A549 (cell line): ENCODE measurements at regions not wholly inside any gene's neighbourhood (a gene's known extent, or its start where the extent isn't known, plus 50 kb on each side); places are given as distances from the start of the nearest gene placed in this dataset.

Experiments used
- ATAC-seq, 2 experiments: fragments of 200-7000 bp in 1 of 2; fragments of >200 bp in 1 of 2; cut with Nextera tagmentation in 1 of 2; cut with Tn5 transposase in 1 of 2; 3 replicates each; pipeline versions ENCODE4 v1.8.0 to v1.9.1; 2018 to 2020; ENCODE audit warnings: mild to moderate bottlenecking in 1 of 2, moderate library complexity in 1 of 2
- CTCF ChIA-PET: fragments of 300-600 bp; sonication (Branson Sonifier 250); formaldehyde crosslinking; extraction: SDS; loops from one replicate; lab custom pipeline; 2021; ENCODE audit warnings: antibody characterized with exemption, inconsistent platforms; lab: Yijun Ruan, JAX
- POLR2A ChIA-PET: fragments of 350-600 bp; formaldehyde crosslinking; extraction: SDS; loops from one replicate; lab custom pipeline; 2021; ENCODE audit warnings: antibody characterized with exemption, inconsistent platforms; lab: Yijun Ruan, JAX
- DNase-seq, 2 experiments: peaks; one replicate each; pipeline versions ENCODE4 v3.0.0 to v3.0.0-alpha.2; 2011 to 2016; ENCODE audit warnings: low read depth in 1 of 2, low spot score in 1 of 2
- FAIRE-seq: peaks from 2 replicates; lab custom pipeline; 2011; peaks lifted over from hg19 to GRCh38; lab: Jason Lieb, UNC
- H3K27ac ChIP-seq, 2 experiments: fragments of >200 bp; sonication (Bioruptor Twin); formaldehyde crosslinking; 3 replicates each; pipeline ENCODE4 v1.5.1; 2016 to 2017
- H3K4me1 ChIP-seq: fragments of >200 bp; sonication (Bioruptor Twin); formaldehyde crosslinking; 3 replicates; pipeline ENCODE4 v1.6.1; 2016
- H3K4me2 ChIP-seq: fragments of >200 bp; sonication (Bioruptor Twin); formaldehyde crosslinking; 3 replicates; pipeline ENCODE4 v1.6.1; 2016
- H3K4me3 ChIP-seq: fragments of >200 bp; sonication (Bioruptor Twin); formaldehyde crosslinking; 3 replicates; pipeline ENCODE4 v1.5.1; 2016
- H3K9me3 ChIP-seq: fragments of >200 bp; sonication (Bioruptor Twin); formaldehyde crosslinking; 3 replicates; pipeline ENCODE4 v1.6.1; 2016
- BCL3 ChIP-seq: fragments of >200 bp; sonication (Bioruptor Twin); formaldehyde crosslinking; IDR thresholded peaks from 3 replicates; pipeline ENCODE4 v1.6.1; 2016
- CBX2 ChIP-seq: fragments of 200-600 bp; sonication (generic); IDR thresholded peaks from 2 replicates; pipeline ENCODE4 v1.6.1; 2016; ENCODE audit warnings: low read depth, mild to moderate bottlenecking, borderline replicate concordance
- CEBPB ChIP-seq, 2 experiments: fragments of >200 bp in 1 of 2; sonication (Bioruptor Twin) in 1 of 2; formaldehyde crosslinking in 1 of 2; IDR thresholded peaks; 2 replicates each; pipeline ENCODE4 v1.6.1; 2012 to 2016
- EHMT2 ChIP-seq: fragments of 200-600 bp; sonication (generic); IDR thresholded peaks from 2 replicates; pipeline ENCODE4 v1.6.1; 2016; ENCODE audit warnings: antibody characterized with exemption, low read depth, mild to moderate bottlenecking, moderate library complexity
- ESRRA ChIP-seq: fragments of 150-350 bp; IDR thresholded peaks from 2 replicates; pipeline ENCODE4 v1.6.1; 2014; ENCODE audit warnings: mild to moderate bottlenecking, low read length, borderline replicate concordance
- FOSL2 ChIP-seq, 2 experiments: fragments of 450-650 bp in 1 of 2; fragments of >200 bp in 1 of 2; sonication (Bioruptor Twin) in 1 of 2; formaldehyde crosslinking; IDR thresholded peaks; 2 replicates each; pipeline versions ENCODE4 v1.5.0 to v1.6.1; 2016 to 2020; ENCODE audit warnings: mild to moderate bottlenecking in 1 of 2, moderate library complexity in 1 of 2
- GATA3 ChIP-seq: IDR thresholded peaks from 2 replicates; pipeline ENCODE4 v1.6.1; 2012; ENCODE audit warnings: borderline replicate concordance
- HDAC2 ChIP-seq: fragments of 200-600 bp; sonication (generic); IDR thresholded peaks from 2 replicates; pipeline ENCODE4 v1.6.1; 2016
- HMGXB4 ChIP-seq: fragments of 250-450 bp; sonication (Bioruptor Pico); IDR thresholded peaks from 2 replicates; pipeline ENCODE4 v1.5.0; 2021; ENCODE audit warnings: mild to moderate bottlenecking, moderate library complexity, borderline replicate concordance
- HOXA7 ChIP-seq: fragments of 250-450 bp; sonication (Bioruptor Pico); IDR thresholded peaks from 2 replicates; pipeline ENCODE4 v1.5.0; 2020; ENCODE audit warnings: mild to moderate bottlenecking, moderate library complexity
- HOXB13 ChIP-seq: fragments of 250-450 bp; sonication (Bioruptor Pico); IDR thresholded peaks from 2 replicates; pipeline ENCODE4 v1.5.0; 2020; ENCODE audit warnings: low read depth, mild to moderate bottlenecking, moderate library complexity
- JUN ChIP-seq, 2 experiments: fragments of >200 bp; sonication (Bioruptor Twin); formaldehyde crosslinking; IDR thresholded peaks; 2 replicates in 1 of 2; 3 replicates in 1 of 2; pipeline ENCODE4 v1.6.1; 2016 to 2017
- JUNB ChIP-seq: fragments of >200 bp; sonication (Bioruptor Twin); formaldehyde crosslinking; IDR thresholded peaks from 2 replicates; pipeline ENCODE4 v1.6.1; 2016
- MAZ ChIP-seq: fragments of 150-350 bp; IDR thresholded peaks from 2 replicates; pipeline ENCODE4 v1.6.1; 2014; ENCODE audit warnings: antibody characterized with exemption, low read depth, low read length, borderline replicate concordance
- NFE2L2 ChIP-seq: fragments of 150-350 bp; conservative IDR thresholded peaks from 2 replicates; pipeline ENCODE4 v1.6.1; 2014; ENCODE audit warnings: low read length
- NR3C1 ChIP-seq: fragments of >200 bp; sonication (Bioruptor Twin); formaldehyde crosslinking; IDR thresholded peaks from 3 replicates; pipeline ENCODE4 v1.6.1; 2017
- PBX3 ChIP-seq: IDR thresholded peaks from 2 replicates; pipeline ENCODE4 v1.6.1; 2012
- PHF8 ChIP-seq: fragments of 200-600 bp; sonication (generic); IDR thresholded peaks from 2 replicates; pipeline ENCODE4 v1.6.1; 2016; ENCODE audit warnings: low read depth, mild to moderate bottlenecking, antibody characterized with exemption, moderate library complexity, borderline replicate concordance
- RAD21 ChIP-seq, 2 experiments: fragments of >200 bp in 1 of 2; sonication (Bioruptor Twin) in 1 of 2; formaldehyde crosslinking in 1 of 2; IDR thresholded peaks in 1 of 2; conservative IDR thresholded peaks in 1 of 2; 2 replicates in 1 of 2; 3 replicates in 1 of 2; pipeline ENCODE4 v1.6.1; 2012 to 2018; ENCODE audit warnings: inconsistent platforms in 1 of 2
- RARB ChIP-seq: fragments of 250-450 bp; sonication (Bioruptor Pico); IDR thresholded peaks from 2 replicates; pipeline ENCODE4 v1.8.0; 2021; ENCODE audit warnings: mild to moderate bottlenecking, moderate library complexity
- RNF2 ChIP-seq: fragments of 200-600 bp; sonication (generic); IDR thresholded peaks from 2 replicates; pipeline ENCODE4 v1.6.1; 2016; ENCODE audit warnings: low read depth, mild to moderate bottlenecking, antibody characterized with exemption, moderate library complexity, borderline replicate concordance
- SMC3 ChIP-seq: fragments of >200 bp; sonication (Bioruptor Twin); formaldehyde crosslinking; IDR thresholded peaks from 3 replicates; pipeline ENCODE4 v1.6.1; 2018; ENCODE audit warnings: inconsistent platforms
- ZC3H11A ChIP-seq: fragments of 450-650 bp; IDR thresholded peaks from 2 replicates; pipeline ENCODE4 v1.6.1; 2014; ENCODE audit warnings: antibody characterized with exemption, mild to moderate bottlenecking
- ZFP36 ChIP-seq: fragments of 450-650 bp; IDR thresholded peaks from 2 replicates; pipeline ENCODE4 v1.6.1; 2014; ENCODE audit warnings: borderline replicate concordance; ENCODE audit not compliant: partially characterized antibody
- WGBS: methylation state at CpG from one replicate; pipeline ENCODE4 v1.1.6; 2017; ENCODE audit errors: missing lambda C conversion rate; 5-methylcytosine and 5-hydroxymethylcytosine counted together

DNA sequence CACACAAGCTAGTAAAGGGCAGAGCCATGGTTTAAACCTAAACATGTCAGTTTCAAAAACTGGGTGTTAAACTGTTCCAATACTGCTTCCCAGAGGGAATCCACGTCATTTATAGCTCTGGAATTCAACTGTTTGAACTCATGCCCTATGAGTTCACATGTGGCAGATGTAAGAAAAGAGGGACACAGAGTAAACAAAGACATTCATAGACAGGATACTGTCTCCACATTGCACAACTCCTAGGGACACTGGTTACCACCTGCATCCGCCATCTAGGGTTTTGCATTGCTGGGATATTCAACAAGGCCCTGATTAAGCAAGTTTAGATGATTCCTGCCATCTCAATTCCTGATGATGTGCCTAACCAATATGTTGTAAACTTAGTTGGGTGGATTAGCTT is 134.1 kb upstream of the COL8A1 start (continued):
- TF ChIP-seq HMGXB4 (CRISPR knock-in tag) (no peak), ZFP36 (no peak), ESRRA (no peak), SMC3 (no peak), PBX3 (no peak), JUNB (no peak), EHMT2 (no peak)

DNA sequence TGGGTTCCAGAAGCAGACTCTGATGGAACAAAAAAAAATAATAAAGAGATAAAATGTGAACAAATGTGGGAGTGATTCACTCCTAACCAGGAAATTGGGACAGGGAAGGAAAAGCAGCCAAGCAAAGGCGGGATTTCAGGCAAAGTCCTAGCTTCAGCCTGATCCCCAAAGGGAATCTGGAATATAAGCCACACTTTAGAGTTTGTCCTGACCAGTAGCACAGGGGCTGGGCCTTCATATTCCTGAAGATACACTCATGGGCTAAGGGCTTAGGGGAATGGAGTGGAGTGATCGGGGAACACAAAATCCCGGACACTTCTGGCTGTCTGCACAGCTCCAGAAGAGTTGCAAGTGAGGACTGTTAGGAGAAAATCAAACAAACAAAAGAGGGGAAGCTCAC is 135.0 kb upstream of the COL8A1 start:
- no peak for DNase-seq
- Histone ChIP-seq H3K4me2 (no peak overlapping the region), H3K4me1 (no peaks in the 10 kb centered on the region), H3K9me3 (no peaks in the 10 kb centered on the region), H3K27ac (no peak overlapping the region), H3K4me3 (no peak overlapping the region)
- whole genome bisulfite sequencing = 79% methylated on average over 3 of the region's 3 CpGs
- POLR2A ChIA-PET = no interaction called here
- TF ChIP-seq NR3C1 = no peak
- no peak for TF ChIP-seq PHF8
- no peak for TF ChIP-seq ZFP36
- ATAC-seq = no peak
- no peak for FAIRE-seq
- CTCF ChIA-PET = interaction anchor here (0.7 to 7.7 kb wide), 4 partner anchors 141 to 252 kb away, joined by 3 to 69 read pairs (median 4); no protein-coding TSS in a partner anchor

DNA sequence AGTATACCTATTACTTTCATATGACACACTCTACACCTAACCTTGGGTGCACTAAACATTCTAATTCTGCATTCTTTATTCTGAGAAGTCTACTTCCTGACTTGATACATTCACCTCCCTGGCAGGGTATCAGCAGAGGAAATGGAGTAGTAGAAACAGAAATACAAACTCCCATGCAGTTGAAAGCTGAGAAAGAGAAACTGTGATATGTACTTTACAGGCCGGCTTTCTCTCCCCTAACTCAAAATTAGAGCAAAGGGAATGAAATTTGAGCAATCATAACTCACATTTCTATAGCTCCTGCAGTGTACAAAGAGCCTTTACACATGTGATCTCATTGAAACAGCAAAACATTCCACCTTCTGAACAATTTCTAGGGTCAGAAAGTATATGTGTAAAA is 135.5 kb upstream of the COL8A1 start:
- TF ChIP-seq RARB (CRISPR knock-in tag) (no peak), HDAC2 (no peak), CEBPB (IDR thresholded peaks at IDR 0.05) (no peak), MAZ (no peak), ZC3H11A (no peak), CBX2 (no peak), EHMT2 (no peak), PHF8 (no peak), RNF2 (no peak), BCL3 (no peak), HOXB13 (CRISPR knock-in tag) (no peak), FOSL2 (IDR thresholded peaks at IDR 0.05) (no peak), FOSL2 (CRISPR knock-in tag; IDR thresholded peaks at IDR 0.05) (no peak), JUN (IDR thresholded peaks at IDR 0.05) (no peak), GATA3 (no peak), ZFP36 (no peak), HOXA7 (CRISPR knock-in tag) (no peak), NR3C1 (no peak), NFE2L2 (no peak), RAD21 (conservative IDR thresholded peaks at IDR 0.05 in 1 of 2, IDR thresholded peaks at IDR 0.05 in 1 of 2) (no peak)
- Histone ChIP-seq H3K27ac (no peak overlapping the region), H3K4me1 (no peaks in the 10 kb centered on the region), H3K4me3 (no peak overlapping the region), H3K4me2 (no peak overlapping the region), H3K9me3 (no peaks in the 10 kb centered on the region)
- no peak for DNase-seq
- FAIRE-seq = no peak
- 85% methylated on average over 1 of the region's 1 CpG for WGBS
- ChIA-PET CTCF (interaction anchor here (0.7 to 7.7 kb wide), 4 partner anchors 142 to 253 kb away, joined by 3 to 69 read pairs (median 4); no protein-coding TSS in a partner anchor), POLR2A (no interaction called here)
- ATAC-seq = no peak
